Fibroblast of the conjunctiva (primary cell): ENCODE measurements at regions not wholly inside any gene's neighbourhood (a gene's known extent, or its start where the extent isn't known, plus 50 kb on each side); places are given as distances from the start of the nearest gene placed in this dataset.

Experiments used
- DNase-seq: peaks from one replicate; pipeline ENCODE4 v3.0.0-alpha.2; 2010; ENCODE audit warnings: low read depth

GRCh38 chr13:50104493-50104892 is 89.2 kb downstream of the KCNRG start:
- no peak for DNase-seq

GRCh38 chr13:50106559-50106958 is 91.3 kb downstream of the KCNRG start:
- no peak for DNase-seq

GRCh38 chr13:50107205-50107604 is 92.0 kb downstream of the KCNRG start:
- DNase-seq: no peak

GRCh38 chr13:50114961-50115360 is 99.7 kb downstream of the KCNRG start:
- DNase-seq: no peak

GRCh38 chr13:50115695-50116094 is 100.5 kb downstream of the KCNRG start:
- DNase-seq: no peak

GRCh38 chr13:50116430-50116973 is 101.3 kb downstream of the KCNRG start:
- no peak for DNase-seq

- no peak for DNase-seq
Observed at GRCh38 chr13:50119591-50119990, 104.3 kb downstream of the KCNRG start.

- DNase-seq: no peak
Observed at GRCh38 chr13:50122455-50122854, 107.2 kb downstream of the KCNRG start.

GRCh38 chr13:50123002-50123401 is 107.8 kb downstream of the KCNRG start:
- DNase-seq: no peak

- no peak for DNase-seq
Observed at GRCh38 chr13:50123515-50123861, 108.2 kb downstream of the KCNRG start.

GRCh38 chr13:50123862-50124535 is 108.8 kb downstream of the KCNRG start:
- no peak for DNase-seq

GRCh38 chr13:50124536-50125303 is 109.5 kb downstream of the KCNRG start:
- DNase-seq: peak; percentile 95

GRCh38 chr13:50125304-50125553 is 110.0 kb downstream of the KCNRG start:
- DNase-seq: no peak

GRCh38 chr13:50125554-50126262 is 110.5 kb downstream of the KCNRG start:
- DNase-seq: peak; percentile 91

- no peak for DNase-seq
Observed at GRCh38 chr13:50126263-50126992, 111.2 kb downstream of the KCNRG start.

GRCh38 chr13:50126993-50127725 is 111.9 kb downstream of the KCNRG start:
- no peak for DNase-seq

GRCh38 chr13:50127726-50128291 is 112.6 kb downstream of the KCNRG start:
- no peak for DNase-seq

GRCh38 chr13:50128428-50128931 is 113.2 kb downstream of the KCNRG start:
- no peak for DNase-seq

- no peak for DNase-seq
Observed at GRCh38 chr13:50129081-50129705, 113.9 kb downstream of the KCNRG start.

GRCh38 chr13:50129706-50130122 is 114.5 kb downstream of the KCNRG start:
- no peak for DNase-seq
